ENCODE measurements at regions not wholly inside any gene's neighbourhood (a gene's known extent, or its start where the extent isn't known, plus 50 kb on each side); places are given as distances from the start of the nearest gene placed in this dataset.

DNA sequence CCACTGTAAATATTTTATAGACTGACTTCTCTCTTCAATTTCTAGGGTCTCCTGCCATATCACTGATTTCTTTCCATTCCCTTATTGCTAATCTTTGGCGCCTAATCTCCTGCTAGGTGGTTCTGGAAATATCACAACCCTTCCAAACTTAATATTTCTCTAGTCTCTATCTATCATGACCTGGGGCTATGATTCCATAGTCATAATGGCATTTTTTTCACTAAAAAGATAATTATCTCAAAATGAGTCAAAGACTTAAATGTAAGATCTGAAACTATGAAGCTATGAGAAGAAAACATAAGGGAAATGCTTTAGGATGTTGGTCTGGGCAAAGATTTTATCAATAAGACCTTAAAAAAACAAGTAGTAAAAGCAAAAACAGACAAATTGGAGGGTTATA is 74.2 kb downstream of the LEPR start:
- no peak overlapping the region for H3K4me3 ChIP-seq (ENCODE audit: low read depth, low read length)
- DNase-seq (ENCODE audit: low read depth) = no peak
- TF ChIP-seq, protein P1, sequence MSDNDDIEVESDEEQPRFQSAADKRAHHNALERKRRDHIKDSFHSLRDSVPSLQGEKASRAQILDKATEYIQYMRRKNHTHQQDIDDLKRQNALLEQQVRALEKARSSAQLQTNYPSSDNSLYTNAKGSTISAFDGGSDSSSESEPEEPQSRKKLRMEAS (IDR thresholded peaks at IDR 0.05; ENCODE audit: low read depth, low read length) = no peak
- TF ChIP-seq POLR2A (IDR thresholded peaks at IDR 0.05; ENCODE audit: extremely low read depth, insufficient read length) = no peak
- TF ChIP-seq MYC (IDR thresholded peaks at IDR 0.05; ENCODE audit: low read depth, low read length) = no peak
- TF ChIP-seq, protein P2, sequence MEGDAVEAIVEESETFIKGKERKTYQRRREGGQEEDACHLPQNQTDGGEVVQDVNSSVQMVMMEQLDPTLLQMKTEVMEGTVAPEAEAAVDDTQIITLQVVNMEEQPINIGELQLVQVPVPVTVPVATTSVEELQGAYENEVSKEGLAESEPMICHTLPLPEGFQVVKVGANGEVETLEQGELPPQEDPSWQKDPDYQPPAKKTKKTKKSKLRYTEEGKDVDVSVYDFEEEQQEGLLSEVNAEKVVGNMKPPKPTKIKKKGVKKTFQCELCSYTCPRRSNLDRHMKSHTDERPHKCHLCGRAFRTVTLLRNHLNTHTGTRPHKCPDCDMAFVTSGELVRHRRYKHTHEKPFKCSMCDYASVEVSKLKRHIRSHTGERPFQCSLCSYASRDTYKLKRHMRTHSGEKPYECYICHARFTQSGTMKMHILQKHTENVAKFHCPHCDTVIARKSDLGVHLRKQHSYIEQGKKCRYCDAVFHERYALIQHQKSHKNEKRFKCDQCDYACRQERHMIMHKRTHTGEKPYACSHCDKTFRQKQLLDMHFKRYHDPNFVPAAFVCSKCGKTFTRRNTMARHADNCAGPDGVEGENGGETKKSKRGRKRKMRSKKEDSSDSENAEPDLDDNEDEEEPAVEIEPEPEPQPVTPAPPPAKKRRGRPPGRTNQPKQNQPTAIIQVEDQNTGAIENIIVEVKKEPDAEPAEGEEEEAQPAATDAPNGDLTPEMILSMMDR (IDR thresholded peaks at IDR 0.05; ENCODE audit: low read depth, low read length) = no peak

DNA sequence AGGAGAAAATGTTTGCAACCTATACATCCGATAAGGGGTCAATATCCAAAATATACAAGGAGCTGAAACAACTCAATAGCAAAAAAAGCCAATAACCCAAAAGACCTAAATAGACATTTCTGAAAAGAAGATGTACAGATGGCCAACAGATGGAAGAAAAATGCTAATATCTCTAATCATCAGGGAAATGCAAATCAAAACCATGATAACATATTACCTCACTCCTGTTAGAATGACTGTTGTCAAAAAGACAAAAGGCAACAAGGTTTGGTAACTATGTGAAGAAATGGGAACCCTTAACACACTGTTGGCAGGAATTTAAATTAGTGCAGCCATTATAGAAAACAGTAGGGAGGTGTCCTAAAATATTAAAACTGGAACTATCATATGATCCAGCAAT is 74.7 kb downstream of the LEPR start:
- DNase-seq (ENCODE audit: low read depth) = no peak
- TF ChIP-seq POLR2A (IDR thresholded peaks at IDR 0.05; ENCODE audit: extremely low read depth, insufficient read length) = no peak
- TF ChIP-seq, protein P2 (IDR thresholded peaks at IDR 0.05; ENCODE audit: low read depth, low read length) = no peak
- TF ChIP-seq MYC (IDR thresholded peaks at IDR 0.05; ENCODE audit: low read depth, low read length) = no peak
- TF ChIP-seq, protein P1 (IDR thresholded peaks at IDR 0.05; ENCODE audit: low read depth, low read length) = no peak
- no peak overlapping the region for H3K4me3 ChIP-seq (ENCODE audit: low read depth, low read length)

DNA sequence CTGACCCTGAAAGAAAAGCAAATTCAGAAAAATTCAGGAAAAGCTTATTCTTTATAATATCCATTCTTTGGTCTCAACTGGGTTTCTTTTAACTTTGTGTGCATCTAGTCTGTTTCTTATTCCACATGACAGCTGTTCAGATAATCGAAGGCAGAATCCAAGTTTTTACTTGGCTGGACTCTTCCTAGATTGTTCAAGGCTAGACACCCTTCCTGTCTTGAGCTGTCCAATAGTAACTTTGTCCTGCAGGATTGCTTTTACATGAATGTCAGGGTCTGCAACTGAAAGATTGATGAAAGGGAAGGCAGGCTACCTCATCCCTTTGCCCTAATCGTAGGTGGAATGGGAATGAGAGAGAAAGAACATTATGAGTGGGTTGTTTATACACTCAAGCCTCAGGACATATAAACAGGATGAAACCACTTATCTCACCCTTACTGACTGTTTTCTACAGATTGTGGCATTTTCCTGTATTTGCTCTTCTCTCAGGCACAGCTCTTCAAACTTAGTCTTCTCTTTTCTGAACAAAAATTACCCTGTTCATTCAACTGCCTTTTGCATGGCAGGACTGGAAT is 76.9 kb downstream of the LEPR start:
- no peak overlapping the region for H3K4me3 ChIP-seq (ENCODE audit: low read depth, low read length)
- TF ChIP-seq, protein P1 (IDR thresholded peaks at IDR 0.05; ENCODE audit: low read depth, low read length) = no peak
- TF ChIP-seq, protein P2 (IDR thresholded peaks at IDR 0.05; ENCODE audit: low read depth, low read length) = no peak
- TF ChIP-seq MYC (IDR thresholded peaks at IDR 0.05; ENCODE audit: low read depth, low read length) = no peak
- no peak for TF ChIP-seq POLR2A (IDR thresholded peaks at IDR 0.05; ENCODE audit: extremely low read depth, insufficient read length)
- no peak for DNase-seq (ENCODE audit: low read depth)

DNA sequence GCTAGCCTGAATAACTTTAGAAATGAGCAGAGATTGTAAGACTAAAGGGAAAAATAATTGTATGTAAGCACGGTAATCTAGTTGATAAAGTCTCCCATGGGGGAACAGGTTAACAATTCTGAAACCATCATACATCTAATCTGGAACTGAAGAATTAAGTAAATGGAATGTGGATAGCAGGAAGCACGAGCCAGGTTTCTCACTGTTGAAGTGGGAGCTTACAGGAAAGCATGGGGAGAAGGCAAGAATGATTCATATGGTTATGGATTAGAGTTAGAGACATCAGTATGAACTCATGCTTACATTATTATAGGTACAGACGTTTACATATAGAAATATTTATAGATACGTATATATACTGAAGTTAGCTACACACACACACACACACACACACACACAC is 83.0 kb downstream of the LEPR start:
- no peak overlapping the region for H3K4me3 ChIP-seq (ENCODE audit: low read depth, low read length)
- no peak for TF ChIP-seq MYC (IDR thresholded peaks at IDR 0.05; ENCODE audit: low read depth, low read length)
- TF ChIP-seq POLR2A (IDR thresholded peaks at IDR 0.05; ENCODE audit: extremely low read depth, insufficient read length) = no peak
- TF ChIP-seq, protein P1 (IDR thresholded peaks at IDR 0.05; ENCODE audit: low read depth, low read length) = no peak
- TF ChIP-seq, protein P2 (IDR thresholded peaks at IDR 0.05; ENCODE audit: low read depth, low read length) = no peak
- no peak for DNase-seq (ENCODE audit: low read depth)

DNA sequence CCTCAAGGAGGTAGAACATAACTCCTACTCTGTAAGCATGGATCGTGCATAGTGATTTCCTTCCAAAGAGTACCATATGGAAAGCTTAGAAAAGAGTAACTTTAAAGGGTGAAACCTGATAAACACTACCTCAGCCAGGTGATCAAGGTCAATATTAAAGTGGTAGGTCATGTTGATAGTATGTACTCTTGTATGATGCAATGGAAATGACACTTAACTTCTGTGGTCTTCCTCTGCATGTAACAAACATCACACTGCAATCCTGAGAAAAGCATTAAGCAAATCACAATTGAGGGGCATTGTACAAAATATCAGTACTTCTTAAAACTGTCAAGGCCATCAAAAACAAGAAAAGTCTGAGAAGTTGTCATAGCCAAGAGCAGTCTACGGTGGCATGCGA is 83.8 kb downstream of the LEPR start:
- no peak for DNase-seq (ENCODE audit: low read depth)
- TF ChIP-seq, protein P2 (IDR thresholded peaks at IDR 0.05; ENCODE audit: low read depth, low read length) = no peak
- TF ChIP-seq, protein P1 (IDR thresholded peaks at IDR 0.05; ENCODE audit: low read depth, low read length) = no peak
- TF ChIP-seq MYC (IDR thresholded peaks at IDR 0.05; ENCODE audit: low read depth, low read length) (no peak), POLR2A (IDR thresholded peaks at IDR 0.05; ENCODE audit: extremely low read depth, insufficient read length) (no peak)
- no peak overlapping the region for H3K4me3 ChIP-seq (ENCODE audit: low read depth, low read length)

Data from NB4 (cell line).